Loucy (cell line): ENCODE measurements at regions not wholly inside any gene's neighbourhood (a gene's known extent, or its start where the extent isn't known, plus 50 kb on each side); places are given as distances from the start of the nearest gene placed in this dataset.

Source experiments
- H2AFZ ChIP-seq: fragments of 200-600 bp; sonication (generic); 2 replicates; pipeline ENCODE4 v1.6.0; 2016; ENCODE audit warnings: antibody characterized with exemption, mild to moderate bottlenecking, low read length, moderate library complexity
- H3F3A ChIP-seq: fragments of 200-600 bp; 2 replicates; pipeline ENCODE4 v1.6.0; 2016; ENCODE audit warnings: antibody characterized with exemption, low read depth, mild to moderate bottlenecking
- H3K27me3 ChIP-seq: fragments of 200-600 bp; sonication (generic); 2 replicates; pipeline ENCODE4 v1.6.1; 2014; ENCODE audit warnings: low read length, mild to moderate bottlenecking; ENCODE audit not compliant: insufficient read depth, poor library complexity, severe bottlenecking
- H3K36me3 ChIP-seq: fragments of 200-600 bp; sonication (generic); 2 replicates; pipeline ENCODE4 v1.6.1; 2016; ENCODE audit warnings: low read length; ENCODE audit not compliant: insufficient read depth
- H3K4me1 ChIP-seq: fragments of 200-600 bp; sonication (generic); 2 replicates; pipeline ENCODE4 v1.5.1; 2014; ENCODE audit warnings: low read length, mild to moderate bottlenecking; ENCODE audit not compliant: insufficient read depth, poor library complexity, severe bottlenecking
- H3K4me2 ChIP-seq: fragments of 200-600 bp; sonication (generic); 2 replicates; pipeline ENCODE4 v1.6.0; 2014; ENCODE audit warnings: antibody characterized with exemption, low read length, low read depth, mild to moderate bottlenecking; ENCODE audit not compliant: poor library complexity, severe bottlenecking
- H3K4me3 ChIP-seq: fragments of 200-600 bp; sonication (generic); 2 replicates; pipeline ENCODE4 v1.5.1; 2014; ENCODE audit warnings: low read length, mild to moderate bottlenecking, mixed read lengths; ENCODE audit not compliant: poor library complexity, severe bottlenecking
- H3K79me2 ChIP-seq: fragments of 200-600 bp; sonication (generic); 2 replicates; pipeline ENCODE4 v1.6.1; 2014; ENCODE audit warnings: low read length; ENCODE audit not compliant: insufficient read depth
- H3K9ac ChIP-seq: fragments of 200-600 bp; sonication (generic); 2 replicates; pipeline ENCODE4 v1.6.0; 2014; ENCODE audit warnings: mild to moderate bottlenecking, low read depth, low read length, moderate library complexity; ENCODE audit not compliant: poor library complexity, severe bottlenecking
- H3K9me2 ChIP-seq: fragments of 200-600 bp; sonication (generic); replicated peaks from 2 replicates; pipeline ENCODE4 v1.6.1; 2016; ENCODE audit warnings: low read depth, low read length, mixed read lengths
- H3K9me3 ChIP-seq: fragments of 200-600 bp; sonication (generic); 2 replicates; pipeline ENCODE4 v1.6.1; 2014; ENCODE audit warnings: mild to moderate bottlenecking, antibody characterized with exemption, low read length, low read depth; ENCODE audit not compliant: insufficient read depth
- H4K20me1 ChIP-seq: fragments of 200-600 bp; sonication (generic); 2 replicates; pipeline ENCODE4 v1.6.0; 2014; ENCODE audit warnings: antibody characterized with exemption, low read length, mild to moderate bottlenecking; ENCODE audit not compliant: insufficient read depth, poor library complexity, severe bottlenecking
- EZH2phosphoT487 ChIP-seq: fragments of 200-600 bp; IDR thresholded peaks from 2 replicates; pipeline ENCODE4 v1.6.1; 2018; ENCODE audit warnings: antibody characterized with exemption, mild to moderate bottlenecking, moderate library complexity, borderline replicate concordance
- TF ChIP-seq, protein P1 (sequence below): fragments of 200-600 bp; sonication (generic); conservative IDR thresholded peaks from 2 replicates; pipeline ENCODE4 v1.5.1; 2014; ENCODE audit warnings: mild to moderate bottlenecking, antibody characterized with exemption, low read length

DNA sequence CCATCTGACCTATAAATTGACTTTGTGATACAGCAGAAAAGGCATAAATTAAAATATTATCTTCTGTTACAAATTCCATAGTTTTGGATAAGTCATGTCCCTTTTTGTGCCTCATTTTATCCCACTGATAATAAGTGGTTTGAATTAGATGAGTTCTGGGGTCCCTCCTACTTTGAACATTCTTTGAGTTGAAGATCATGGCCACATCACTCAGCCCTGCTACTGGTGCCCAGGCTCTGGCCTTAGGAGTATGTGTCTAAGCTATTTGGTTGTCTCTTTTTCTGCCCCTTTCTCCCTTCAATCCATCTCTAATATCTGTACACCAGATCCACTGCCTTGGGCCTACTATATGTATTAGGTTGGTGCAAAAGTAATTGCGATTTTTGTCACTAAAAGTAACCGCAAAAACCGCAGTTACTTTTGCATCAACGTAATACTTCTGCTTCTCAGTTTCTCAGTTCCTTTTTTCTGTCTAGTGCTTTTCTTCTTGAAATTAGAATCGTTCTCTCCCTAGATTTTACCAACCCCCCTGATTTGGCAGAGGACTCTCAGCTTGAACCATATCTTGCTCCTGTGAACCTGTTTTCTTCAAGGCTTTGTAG, 362.5 kb upstream of the TNP1 start:
- Histone ChIP-seq H3K4me2 (peak overlapping the region; percentile 68), H3K9me3 (no peaks in the 10 kb centered on the region), H3K79me2 (no peaks in the 10 kb centered on the region), H3F3A (peaks cover 4% of the 10 kb centered on the region; the same call in 1 of the 2 replicates), H3K4me1 (peaks cover 76% of the 10 kb centered on the region), H3K36me3 (no peaks in the 10 kb centered on the region), H2AFZ (no peak overlapping the region), H4K20me1 (no peaks in the 10 kb centered on the region), H3K4me3 (peak overlapping the region; percentile 50), H3K27me3 (no peaks in the 10 kb centered on the region), H3K9me2 (no peaks in the 10 kb centered on the region), H3K9ac (peak overlapping the region; percentile 17)
- no peak for TF ChIP-seq EZH2phosphoT487
- TF ChIP-seq, protein P1, sequence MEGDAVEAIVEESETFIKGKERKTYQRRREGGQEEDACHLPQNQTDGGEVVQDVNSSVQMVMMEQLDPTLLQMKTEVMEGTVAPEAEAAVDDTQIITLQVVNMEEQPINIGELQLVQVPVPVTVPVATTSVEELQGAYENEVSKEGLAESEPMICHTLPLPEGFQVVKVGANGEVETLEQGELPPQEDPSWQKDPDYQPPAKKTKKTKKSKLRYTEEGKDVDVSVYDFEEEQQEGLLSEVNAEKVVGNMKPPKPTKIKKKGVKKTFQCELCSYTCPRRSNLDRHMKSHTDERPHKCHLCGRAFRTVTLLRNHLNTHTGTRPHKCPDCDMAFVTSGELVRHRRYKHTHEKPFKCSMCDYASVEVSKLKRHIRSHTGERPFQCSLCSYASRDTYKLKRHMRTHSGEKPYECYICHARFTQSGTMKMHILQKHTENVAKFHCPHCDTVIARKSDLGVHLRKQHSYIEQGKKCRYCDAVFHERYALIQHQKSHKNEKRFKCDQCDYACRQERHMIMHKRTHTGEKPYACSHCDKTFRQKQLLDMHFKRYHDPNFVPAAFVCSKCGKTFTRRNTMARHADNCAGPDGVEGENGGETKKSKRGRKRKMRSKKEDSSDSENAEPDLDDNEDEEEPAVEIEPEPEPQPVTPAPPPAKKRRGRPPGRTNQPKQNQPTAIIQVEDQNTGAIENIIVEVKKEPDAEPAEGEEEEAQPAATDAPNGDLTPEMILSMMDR = no peak

DNA sequence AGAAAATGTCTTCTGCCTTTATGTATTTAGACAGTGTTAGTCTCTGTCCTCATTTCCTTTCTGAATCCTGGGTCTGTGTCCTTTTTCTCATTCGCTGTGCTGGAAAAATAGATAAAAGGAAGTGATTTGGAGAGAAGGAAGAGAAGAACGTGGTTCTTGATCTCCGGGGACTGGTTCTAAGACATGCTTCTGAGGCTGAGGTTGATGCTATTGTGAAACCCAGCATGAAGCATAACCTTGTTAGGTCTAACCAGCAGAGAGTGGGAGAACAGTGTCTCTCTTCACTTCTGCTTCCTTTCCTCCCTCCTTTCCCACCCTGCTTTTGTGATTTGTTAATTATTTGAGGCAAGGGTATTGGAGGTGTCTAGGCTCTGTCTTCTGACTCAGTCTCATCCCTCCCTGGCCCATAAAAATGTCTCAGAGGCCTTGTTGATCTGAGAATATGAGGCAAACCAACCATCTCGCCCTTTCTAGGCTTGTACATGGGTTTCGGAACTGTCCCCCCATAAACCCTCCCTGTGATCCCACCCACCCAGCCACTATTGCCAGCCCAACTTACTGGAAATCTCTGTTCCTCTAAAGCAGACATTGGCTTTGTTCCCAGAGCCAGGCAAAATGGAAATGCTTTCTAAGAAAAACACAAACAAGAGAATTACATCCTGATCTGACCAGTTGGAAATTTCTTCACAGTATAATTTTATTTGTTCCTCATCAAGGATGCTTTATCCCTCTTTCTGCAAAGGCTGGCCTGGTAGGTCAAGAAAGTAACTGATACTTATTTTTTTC, 360.6 kb upstream of the TNP1 start:
- peaks cover 72% of the 10 kb centered on the region for H3K4me1 ChIP-seq
- H3K4me2 ChIP-seq = no peak overlapping the region

DNA sequence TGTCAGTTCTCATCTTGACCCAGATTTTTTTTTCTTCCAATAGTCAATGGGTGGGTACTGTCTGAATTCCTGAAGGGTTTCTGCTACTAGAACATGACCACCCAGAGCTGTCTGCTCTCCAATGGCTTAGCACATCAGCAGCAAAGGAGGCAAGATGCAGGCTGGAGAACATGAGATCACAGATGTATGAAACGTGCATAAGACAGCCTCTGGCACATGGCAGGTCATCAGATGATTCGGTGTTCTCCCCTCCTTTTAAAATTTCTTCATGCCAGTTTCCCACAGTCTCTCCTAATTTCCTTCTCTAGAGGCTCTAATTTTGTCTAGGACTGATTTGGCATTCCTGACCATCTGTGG, 359.3 kb upstream of the TNP1 start:
- H3K9ac ChIP-seq = no peak overlapping the region
- H3K4me2 ChIP-seq = peak overlapping the region; percentile 68
- H4K20me1 ChIP-seq = no peaks in the 10 kb centered on the region
- no peak overlapping the region for H2AFZ ChIP-seq
- no peaks in the 10 kb centered on the region for H3K9me3 ChIP-seq
- TF ChIP-seq EZH2phosphoT487 = no peak
- TF ChIP-seq, protein P1 = no peak
- no peaks in the 10 kb centered on the region for H3K79me2 ChIP-seq
- peaks cover 4% of the 10 kb centered on the region; the same call in 1 of the 2 replicates for H3F3A ChIP-seq
- no peaks in the 10 kb centered on the region for H3K27me3 ChIP-seq
- H3K4me3 ChIP-seq = peak overlapping the region; percentile 38
- no peaks in the 10 kb centered on the region for H3K36me3 ChIP-seq
- no peaks in the 10 kb centered on the region for H3K9me2 ChIP-seq
- peaks cover 60% of the 10 kb centered on the region for H3K4me1 ChIP-seq

More for the DNA sequence above, 360.6 kb upstream of the TNP1 start:
- H2AFZ ChIP-seq = no peak overlapping the region
- H3K9me2 ChIP-seq = no peaks in the 10 kb centered on the region
- H4K20me1 ChIP-seq = no peaks in the 10 kb centered on the region
- H3K27me3 ChIP-seq = no peaks in the 10 kb centered on the region
- no peaks in the 10 kb centered on the region for H3K79me2 ChIP-seq
- no peak overlapping the region for H3K4me3 ChIP-seq
- H3K9me3 ChIP-seq = no peaks in the 10 kb centered on the region
- no peak overlapping the region for H3K9ac ChIP-seq
- TF ChIP-seq, protein P1 = no peak
- TF ChIP-seq EZH2phosphoT487 = no peak
- no peaks in the 10 kb centered on the region for H3K36me3 ChIP-seq
- peaks cover 4% of the 10 kb centered on the region; the same call in 1 of the 2 replicates for H3F3A ChIP-seq
